ENCODE measurements at regions not wholly inside any gene's neighbourhood (a gene's known extent, or its start where the extent isn't known, plus 50 kb on each side); places are given as distances from the start of the nearest gene placed in this dataset.

- no peak for TF ChIP-seq CTCF (conservative IDR thresholded peaks at IDR 0.05; ENCODE audit: low read depth, low read length)
- no peak for TF ChIP-seq EZH2 (IDR thresholded peaks at IDR 0.05; ENCODE audit: low read length, unreplicated experiment)
Measured at GRCh38 chr12:13340149-13340548, 143.6 kb downstream of the EMP1 start.
